ENCODE measurements at regions not wholly inside any gene's neighbourhood (a gene's known extent, or its start where the extent isn't known, plus 50 kb on each side); places are given as distances from the start of the nearest gene placed in this dataset.
"Not testable (repeated sequence)": the region's sequence is repeated elsewhere in the genome, so short reads cannot be mapped to it uniquely, and the experiment has no call there.

GRCh38 chr3:110646055-110646454 lies 425.6 kb upstream of the NECTIN3 start:
- intact Hi-C loops (cut with DNase I, micrococcal nuclease), result no loop called here
- ATAC-seq, result no peak
- no peak for DNase-seq

GRCh38 chr3:110646496-110646895 lies 425.1 kb upstream of the NECTIN3 start:
- DNase-seq, result no peak
- ATAC-seq, result no peak
- intact Hi-C loops (cut with DNase I, micrococcal nuclease), result no loop called here

- ATAC-seq (no peak), DNase-seq (no peak)
- intact Hi-C loops (cut with DNase I, micrococcal nuclease), result no loop called here
Observed at GRCh38 chr3:110647586-110647985, 424.0 kb upstream of the NECTIN3 start.

- intact Hi-C loops (cut with DNase I, micrococcal nuclease), result no loop called here
- ATAC-seq, result no peak
- no peak for DNase-seq
Observed at GRCh38 chr3:110650741-110651140, 420.9 kb upstream of the NECTIN3 start.

- DNase-seq, result no peak
- ATAC-seq, result peak; percentile 81
- intact Hi-C loops (cut with DNase I, micrococcal nuclease), result no loop called here
Observed at GRCh38 chr3:110654843-110655502, 416.6 kb upstream of the NECTIN3 start.

GRCh38 chr3:110656394-110657025 lies 415.1 kb upstream of the NECTIN3 start:
- intact Hi-C loops (cut with DNase I, micrococcal nuclease), result no loop called here
- DNase-seq, result no peak

GRCh38 chr3:110664148-110664547 lies 407.5 kb upstream of the NECTIN3 start:
- DNase-seq, result no peak
- no peak for ATAC-seq
- intact Hi-C loops (cut with DNase I, micrococcal nuclease), result no loop called here

More at GRCh38 chr3:110656394-110657025, 415.1 kb upstream of the NECTIN3 start:
- peak; percentile 78 for ATAC-seq

- ATAC-seq (no peak), DNase-seq (no peak)
- intact Hi-C loops (cut with DNase I, micrococcal nuclease), result no loop called here
Observed at GRCh38 chr3:110666495-110666894, 405.1 kb upstream of the NECTIN3 start.

- intact Hi-C loops (cut with DNase I, micrococcal nuclease), result no loop called here
- DNase-seq (no peak), ATAC-seq (no peak)
Observed at GRCh38 chr3:110667216-110667615, 404.4 kb upstream of the NECTIN3 start.

GRCh38 chr3:110670407-110670806 lies 401.2 kb upstream of the NECTIN3 start:
- DNase-seq (no peak), ATAC-seq (no peak)
- intact Hi-C loops (cut with DNase I, micrococcal nuclease), result no loop called here

- ATAC-seq (no peak), DNase-seq (no peak)
- intact Hi-C loops (cut with DNase I, micrococcal nuclease), result no loop called here
Observed at GRCh38 chr3:110677506-110677905, 394.1 kb upstream of the NECTIN3 start.

- no peak for DNase-seq
- intact Hi-C loops (cut with DNase I, micrococcal nuclease), result no loop called here
- no peak for ATAC-seq
Observed at GRCh38 chr3:110679285-110679684, 392.3 kb upstream of the NECTIN3 start.

GRCh38 chr3:110680450-110680849 lies 391.2 kb upstream of the NECTIN3 start:
- DNase-seq (no peak), ATAC-seq (no peak)
- intact Hi-C loops (cut with DNase I, micrococcal nuclease), result no loop called here

- ATAC-seq (no peak), DNase-seq (no peak)
- intact Hi-C loops (cut with DNase I, micrococcal nuclease), result no loop called here
Observed at GRCh38 chr3:110684466-110684865, 387.1 kb upstream of the NECTIN3 start.

- intact Hi-C loops (cut with DNase I, micrococcal nuclease), result no loop called here
- ATAC-seq (no peak), DNase-seq (no peak)
Observed at GRCh38 chr3:110685630-110686029, 386.0 kb upstream of the NECTIN3 start.

GRCh38 chr3:110686701-110687100 lies 384.9 kb upstream of the NECTIN3 start:
- intact Hi-C loops (cut with DNase I, micrococcal nuclease), result no loop called here
- DNase-seq, result no peak

GRCh38 chr3:110687138-110687537 lies 384.5 kb upstream of the NECTIN3 start:
- intact Hi-C loops (cut with DNase I, micrococcal nuclease), result no loop called here
- DNase-seq (no peak), ATAC-seq (no peak)

More at GRCh38 chr3:110686701-110687100, 384.9 kb upstream of the NECTIN3 start:
- ATAC-seq, result no peak

- ATAC-seq (no peak), DNase-seq (no peak)
- intact Hi-C loops (cut with DNase I, micrococcal nuclease), result no loop called here
Observed at GRCh38 chr3:110697961-110698360, 373.7 kb upstream of the NECTIN3 start.

- ATAC-seq, result not testable (repeated sequence)
Observed at GRCh38 chr3:110704332-110704731, 367.3 kb upstream of the NECTIN3 start.

GRCh38 chr3:110708156-110708555 lies 363.5 kb upstream of the NECTIN3 start:
- intact Hi-C loops (cut with DNase I, micrococcal nuclease), result no loop called here
- ATAC-seq (no peak), DNase-seq (no peak)

More at GRCh38 chr3:110704332-110704731, 367.3 kb upstream of the NECTIN3 start:
- DNase-seq; intact Hi-C loops (cut with DNase I, micrococcal nuclease): not testable (repeated sequence)

GRCh38 chr3:110710156-110710555 lies 361.5 kb upstream of the NECTIN3 start:
- no peak for ATAC-seq
- intact Hi-C loops (cut with DNase I, micrococcal nuclease), result no loop called here
- no peak for DNase-seq
